Neural progenitor cell (in vitro differentiated cells): ENCODE measurements at regions not wholly inside any gene's neighbourhood (a gene's known extent, or its start where the extent isn't known, plus 50 kb on each side); places are given as distances from the start of the nearest gene placed in this dataset.

Source experiments
- CTCF ChIP-seq: fragments of 200-600 bp; sonication (generic); IDR thresholded peaks from 2 replicates; pipeline ENCODE4 v1.5.1; 2017; ENCODE audit warnings: antibody characterized with exemption, mild to moderate bottlenecking
- EZH2phosphoT487 ChIP-seq: fragments of 200-600 bp; sonication (generic); IDR thresholded peaks from 2 replicates; pipeline ENCODE4 v1.6.1; 2017; ENCODE audit warnings: antibody characterized with exemption

- TF ChIP-seq CTCF, result no peak
- TF ChIP-seq EZH2phosphoT487, result no peak
Observed at GRCh38 chr2:64939332-64939917, 49.8 kb upstream of the SLC1A4 start.
